Astrocyte (in vitro differentiated cells and primary cell): ENCODE measurements at regions not wholly inside any gene's neighbourhood (a gene's known extent, or its start where the extent isn't known, plus 50 kb on each side); places are given as distances from the start of the nearest gene placed in this dataset.

ENCODE experiments used
- DNase-seq: peaks from one replicate; pipeline ENCODE4 v3.0.0-alpha.2; 2010; ENCODE audit warnings: low read depth
- FAIRE-seq: peaks from 2 replicates; lab custom pipeline; 2011; peaks lifted over from hg19 to GRCh38; lab: Jason Lieb, UNC
- H2AFZ ChIP-seq: 2 replicates; pipeline ENCODE4 v1.6.0; 2012; ENCODE audit warnings: low read depth, low read length, inconsistent platforms
- H3K27ac ChIP-seq: 2 replicates; pipeline ENCODE4 v1.5.1; 2011; ENCODE audit warnings: low read depth, low read length, inconsistent platforms
- H3K27me3 ChIP-seq: 2 replicates; pipeline ENCODE4 v1.6.0; 2011; ENCODE audit warnings: low read length, inconsistent platforms; ENCODE audit not compliant: insufficient read depth
- H3K36me3 ChIP-seq: 2 replicates; pipeline ENCODE4 v1.5.1; 2011; ENCODE audit warnings: low read length, inconsistent platforms; ENCODE audit not compliant: insufficient read depth
- H3K4me1 ChIP-seq: 2 replicates; pipeline ENCODE4 v1.5.1; 2011; ENCODE audit warnings: low read length, inconsistent platforms; ENCODE audit not compliant: insufficient read depth
- H3K4me2 ChIP-seq: 2 replicates; pipeline ENCODE4 v1.6.0; 2012; ENCODE audit warnings: low read length, inconsistent platforms
- H3K4me3 ChIP-seq: 2 replicates; pipeline ENCODE4 v1.5.1; 2011; ENCODE audit warnings: low read depth, mild to moderate bottlenecking, low read length, inconsistent platforms; ENCODE audit not compliant: insufficient read depth
- H3K79me2 ChIP-seq: 2 replicates; pipeline ENCODE4 v1.6.0; 2012; ENCODE audit warnings: mild to moderate bottlenecking, low read length, inconsistent platforms; ENCODE audit not compliant: insufficient read depth
- H3K9ac ChIP-seq: 2 replicates; pipeline ENCODE4 v1.6.0; 2012; ENCODE audit warnings: mild to moderate bottlenecking, low read length, inconsistent platforms
- H3K9me3 ChIP-seq: 2 replicates; pipeline ENCODE4 v1.5.1; 2012; ENCODE audit warnings: low read depth, mild to moderate bottlenecking, low read length, inconsistent platforms; ENCODE audit not compliant: insufficient read depth
- H4K20me1 ChIP-seq: 2 replicates; pipeline ENCODE4 v1.6.0; 2012; ENCODE audit warnings: low read length, inconsistent platforms; ENCODE audit not compliant: insufficient read depth
- H3K27ac Mint-ChIP-seq: one replicate; pipeline ENCODE4 v1.8.0; 2021; ENCODE audit warnings: mild to moderate bottlenecking, mixed read lengths; ENCODE audit not compliant: unreplicated experiment
- H3K27me3 Mint-ChIP-seq: one replicate; pipeline ENCODE4 v1.8.0; 2021; ENCODE audit warnings: low read depth, mixed read lengths; ENCODE audit not compliant: unreplicated experiment
- H3K36me3 Mint-ChIP-seq: one replicate; pipeline ENCODE4 v1.8.0; 2021; ENCODE audit warnings: low read depth, mixed read lengths; ENCODE audit not compliant: unreplicated experiment
- H3K4me1 Mint-ChIP-seq: one replicate; pipeline ENCODE4 v1.8.0; 2021; ENCODE audit warnings: low read depth, mixed read lengths; ENCODE audit not compliant: unreplicated experiment
- H3K4me3 Mint-ChIP-seq: one replicate; pipeline ENCODE4 v1.8.0; 2021; ENCODE audit warnings: mild to moderate bottlenecking, moderate library complexity, mixed read lengths; ENCODE audit not compliant: unreplicated experiment
- H3K9me3 Mint-ChIP-seq: one replicate; pipeline ENCODE4 v1.8.0; 2021; ENCODE audit warnings: mild to moderate bottlenecking, mixed read lengths; ENCODE audit not compliant: unreplicated experiment
- CTCF ChIP-seq: IDR thresholded peaks from 2 replicates; pipeline ENCODE4 v1.5.1; 2011; ENCODE audit warnings: low read depth, mild to moderate bottlenecking, inconsistent platforms, low read length, moderate library complexity; ENCODE audit not compliant: insufficient read depth
- EZH2 ChIP-seq: IDR thresholded peaks from 2 replicates; pipeline ENCODE4 v1.6.1; 2012; ENCODE audit warnings: mild to moderate bottlenecking, low read length, inconsistent platforms; ENCODE audit not compliant: insufficient read depth

GRCh38 chr2:126586317-126586716 is 69.6 kb upstream of the GYPC start:
- no peak for DNase-seq
- no peak overlapping the region for H3K9ac ChIP-seq
- Mint-ChIP-seq H3K4me1 (no peaks in the 10 kb centered on the region), H3K27me3 (no peaks in the 10 kb centered on the region), H3K9me3 (no peaks in the 10 kb centered on the region), H3K36me3 (no peaks in the 10 kb centered on the region), H3K4me3 (no peak overlapping the region), H3K27ac (no peak overlapping the region)
- no peak overlapping the region for H3K4me2 ChIP-seq
- no peak overlapping the region for H3K27ac ChIP-seq
- no peaks in the 10 kb centered on the region for H3K4me1 ChIP-seq
- no peak for FAIRE-seq
- H4K20me1 ChIP-seq, result no peaks in the 10 kb centered on the region
- no peaks in the 10 kb centered on the region for H3K79me2 ChIP-seq
- H2AFZ ChIP-seq, result no peak overlapping the region
- H3K27me3 ChIP-seq, result no peaks in the 10 kb centered on the region
- peaks cover 5% of the 10 kb centered on the region for H3K9me3 ChIP-seq
- H3K36me3 ChIP-seq, result no peaks in the 10 kb centered on the region
- no peak for TF ChIP-seq CTCF
- TF ChIP-seq EZH2, result no peak
- no peak overlapping the region for H3K4me3 ChIP-seq

- H3K4me3 ChIP-seq, result no peak overlapping the region
- H3K36me3 ChIP-seq, result no peaks in the 10 kb centered on the region
- TF ChIP-seq EZH2 (no peak), CTCF (no peak)
- Mint-ChIP-seq H3K9me3 (peaks cover 3% of the 10 kb centered on the region), H3K4me3 (no peak overlapping the region), H3K27ac (no peak overlapping the region), H3K4me1 (no peaks in the 10 kb centered on the region), H3K27me3 (no peaks in the 10 kb centered on the region), H3K36me3 (no peaks in the 10 kb centered on the region)
- H2AFZ ChIP-seq, result no peak overlapping the region
- no peaks in the 10 kb centered on the region for H4K20me1 ChIP-seq
- DNase-seq, result no peak
- H3K27ac ChIP-seq, result no peak overlapping the region
- H3K9ac ChIP-seq, result no peak overlapping the region
- H3K4me1 ChIP-seq, result no peaks in the 10 kb centered on the region
- H3K27me3 ChIP-seq, result no peaks in the 10 kb centered on the region
- H3K9me3 ChIP-seq, result no peaks in the 10 kb centered on the region
- no peak overlapping the region for H3K4me2 ChIP-seq
- FAIRE-seq, result no peak
- H3K79me2 ChIP-seq, result no peaks in the 10 kb centered on the region
Measured at GRCh38 chr2:126599062-126599461, 56.9 kb upstream of the GYPC start.

GRCh38 chr2:126600742-126601141 is 55.2 kb upstream of the GYPC start:
- Mint-ChIP-seq H3K36me3 (no peaks in the 10 kb centered on the region), H3K9me3 (peaks cover 14% of the 10 kb centered on the region), H3K4me3 (no peak overlapping the region), H3K4me1 (no peaks in the 10 kb centered on the region), H3K27me3 (no peaks in the 10 kb centered on the region), H3K27ac (no peak overlapping the region)
- TF ChIP-seq EZH2, result no peak
- no peak for TF ChIP-seq CTCF
- Histone ChIP-seq H3K27me3 (no peaks in the 10 kb centered on the region), H3K27ac (no peak overlapping the region), H4K20me1 (no peaks in the 10 kb centered on the region), H3K9me3 (no peaks in the 10 kb centered on the region), H2AFZ (no peak overlapping the region), H3K4me2 (no peak overlapping the region), H3K4me1 (no peaks in the 10 kb centered on the region), H3K36me3 (no peaks in the 10 kb centered on the region), H3K9ac (no peak overlapping the region), H3K79me2 (no peaks in the 10 kb centered on the region), H3K4me3 (no peak overlapping the region)
- no peak for DNase-seq
- no peak for FAIRE-seq
